HG02938 (cell line): ENCODE measurements at regions not wholly inside any gene's neighbourhood (a gene's known extent, or its start where the extent isn't known, plus 50 kb on each side); places are given as distances from the start of the nearest gene placed in this dataset.
A peak's percentile ranks its signal among the peaks of the same experiment; 100 is the strongest.

Source experiments
- ATAC-seq: cut with Tn5 transposase; IDR thresholded peaks from one replicate; pipeline ENCODE4 v1.9.1; 2021; ENCODE audit warnings: mild to moderate bottlenecking, moderate library complexity; ENCODE audit not compliant: unreplicated experiment

- no peak for ATAC-seq
Observed at GRCh38 chr2:136482006-136482405, 283.3 kb upstream of the THSD7B start.

- no peak for ATAC-seq
Observed at GRCh38 chr2:136479696-136480095, 285.6 kb upstream of the THSD7B start.

- no peak for ATAC-seq
Observed at GRCh38 chr2:136468799-136469369, 296.5 kb upstream of the THSD7B start.

- ATAC-seq: no peak
Observed at GRCh38 chr2:136452528-136452927, 312.8 kb upstream of the THSD7B start.

GRCh38 chr2:136448986-136449780 lies 316.2 kb upstream of the THSD7B start:
- ATAC-seq: no peak

GRCh38 chr2:136448432-136448831 lies 316.9 kb upstream of the THSD7B start:
- no peak for ATAC-seq

GRCh38 chr2:136444323-136444722 lies 321.0 kb upstream of the THSD7B start:
- no peak for ATAC-seq

- ATAC-seq: no peak
Observed at GRCh38 chr2:136443661-136444060, 321.7 kb upstream of the THSD7B start.

- ATAC-seq: no peak
Observed at GRCh38 chr2:136441979-136442714, 323.2 kb upstream of the THSD7B start.

GRCh38 chr2:136439064-136439676 lies 321.2 kb upstream of the CXCR4 start:
- no peak for ATAC-seq

GRCh38 chr2:136437461-136437860 lies 319.5 kb upstream of the CXCR4 start:
- ATAC-seq: no peak

GRCh38 chr2:136436936-136437335 lies 319.0 kb upstream of the CXCR4 start:
- no peak for ATAC-seq

- no peak for ATAC-seq
Observed at GRCh38 chr2:136434251-136434715, 316.3 kb upstream of the CXCR4 start.

GRCh38 chr2:136433261-136433660 lies 315.3 kb upstream of the CXCR4 start:
- ATAC-seq: no peak

GRCh38 chr2:136424112-136424511 lies 306.2 kb upstream of the CXCR4 start:
- no peak for ATAC-seq

GRCh38 chr2:136423516-136423996 lies 305.6 kb upstream of the CXCR4 start:
- ATAC-seq: peak; percentile 99

GRCh38 chr2:136422512-136422911 lies 304.6 kb upstream of the CXCR4 start:
- no peak for ATAC-seq

- no peak for ATAC-seq
Observed at GRCh38 chr2:136420346-136420745, 302.4 kb upstream of the CXCR4 start.

- ATAC-seq: no peak
Observed at GRCh38 chr2:136411946-136412345, 294.0 kb upstream of the CXCR4 start.

- ATAC-seq: no peak
Observed at GRCh38 chr2:136410673-136411072, 292.7 kb upstream of the CXCR4 start.

- ATAC-seq: no peak
Observed at GRCh38 chr2:136408795-136409194, 290.8 kb upstream of the CXCR4 start.
